ENCODE measurements at regions not wholly inside any gene's neighbourhood (a gene's known extent, or its start where the extent isn't known, plus 50 kb on each side); places are given as distances from the start of the nearest gene placed in this dataset.

DNA sequence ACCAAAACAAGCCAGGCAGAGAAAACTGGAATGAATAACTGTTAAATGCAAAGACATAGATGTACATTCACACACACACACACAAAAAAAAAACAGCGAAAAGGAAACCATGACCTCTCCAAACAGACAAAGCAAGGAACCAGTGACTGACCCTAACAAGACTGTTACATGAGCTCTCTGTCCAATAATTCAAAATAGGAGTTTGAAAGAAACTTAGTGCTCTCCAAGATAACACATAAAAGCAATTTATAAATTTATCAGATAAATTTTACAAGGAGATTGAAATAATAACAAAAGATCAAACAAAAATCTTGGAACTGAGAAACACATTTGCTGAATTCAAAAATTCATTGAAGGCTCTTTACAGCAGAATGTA is 423.5 kb upstream of the RGMB start:
- TF ChIP-seq, protein P1, sequence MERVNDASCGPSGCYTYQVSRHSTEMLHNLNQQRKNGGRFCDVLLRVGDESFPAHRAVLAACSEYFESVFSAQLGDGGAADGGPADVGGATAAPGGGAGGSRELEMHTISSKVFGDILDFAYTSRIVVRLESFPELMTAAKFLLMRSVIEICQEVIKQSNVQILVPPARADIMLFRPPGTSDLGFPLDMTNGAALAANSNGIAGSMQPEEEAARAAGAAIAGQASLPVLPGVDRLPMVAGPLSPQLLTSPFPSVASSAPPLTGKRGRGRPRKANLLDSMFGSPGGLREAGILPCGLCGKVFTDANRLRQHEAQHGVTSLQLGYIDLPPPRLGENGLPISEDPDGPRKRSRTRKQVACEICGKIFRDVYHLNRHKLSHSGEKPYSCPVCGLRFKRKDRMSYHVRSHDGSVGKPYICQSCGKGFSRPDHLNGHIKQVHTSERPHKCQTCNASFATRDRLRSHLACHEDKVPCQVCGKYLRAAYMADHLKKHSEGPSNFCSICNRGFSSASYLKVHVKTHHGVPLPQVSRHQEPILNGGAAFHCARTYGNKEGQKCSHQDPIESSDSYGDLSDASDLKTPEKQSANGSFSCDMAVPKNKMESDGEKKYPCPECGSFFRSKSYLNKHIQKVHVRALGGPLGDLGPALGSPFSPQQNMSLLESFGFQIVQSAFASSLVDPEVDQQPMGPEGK (CRISPR knock-in tag; IDR thresholded peaks at IDR 0.05; ENCODE audit: borderline replicate concordance): no peak
- TF ChIP-seq PPARA (CRISPR knock-in tag; IDR thresholded peaks at IDR 0.05; ENCODE audit: borderline replicate concordance) (no peak), ZNF70 (CRISPR knock-in tag; IDR thresholded peaks at IDR 0.05) (no peak), ISL1 (CRISPR knock-in tag; IDR thresholded peaks at IDR 0.05) (no peak)
- TF ChIP-seq, protein P2, sequence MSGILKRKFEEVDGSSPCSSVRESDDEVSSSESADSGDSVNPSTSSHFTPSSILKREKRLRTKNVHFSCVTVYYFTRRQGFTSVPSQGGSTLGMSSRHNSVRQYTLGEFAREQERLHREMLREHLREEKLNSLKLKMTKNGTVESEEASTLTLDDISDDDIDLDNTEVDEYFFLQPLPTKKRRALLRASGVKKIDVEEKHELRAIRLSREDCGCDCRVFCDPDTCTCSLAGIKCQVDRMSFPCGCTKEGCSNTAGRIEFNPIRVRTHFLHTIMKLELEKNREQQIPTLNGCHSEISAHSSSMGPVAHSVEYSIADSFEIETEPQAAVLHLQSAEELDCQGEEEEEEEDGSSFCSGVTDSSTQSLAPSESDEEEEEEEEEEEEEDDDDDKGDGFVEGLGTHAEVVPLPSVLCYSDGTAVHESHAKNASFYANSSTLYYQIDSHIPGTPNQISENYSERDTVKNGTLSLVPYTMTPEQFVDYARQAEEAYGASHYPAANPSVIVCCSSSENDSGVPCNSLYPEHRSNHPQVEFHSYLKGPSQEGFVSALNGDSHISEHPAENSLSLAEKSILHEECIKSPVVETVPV (CRISPR knock-in tag; IDR thresholded peaks at IDR 0.05): no peak
- TF ChIP-seq, protein P3, sequence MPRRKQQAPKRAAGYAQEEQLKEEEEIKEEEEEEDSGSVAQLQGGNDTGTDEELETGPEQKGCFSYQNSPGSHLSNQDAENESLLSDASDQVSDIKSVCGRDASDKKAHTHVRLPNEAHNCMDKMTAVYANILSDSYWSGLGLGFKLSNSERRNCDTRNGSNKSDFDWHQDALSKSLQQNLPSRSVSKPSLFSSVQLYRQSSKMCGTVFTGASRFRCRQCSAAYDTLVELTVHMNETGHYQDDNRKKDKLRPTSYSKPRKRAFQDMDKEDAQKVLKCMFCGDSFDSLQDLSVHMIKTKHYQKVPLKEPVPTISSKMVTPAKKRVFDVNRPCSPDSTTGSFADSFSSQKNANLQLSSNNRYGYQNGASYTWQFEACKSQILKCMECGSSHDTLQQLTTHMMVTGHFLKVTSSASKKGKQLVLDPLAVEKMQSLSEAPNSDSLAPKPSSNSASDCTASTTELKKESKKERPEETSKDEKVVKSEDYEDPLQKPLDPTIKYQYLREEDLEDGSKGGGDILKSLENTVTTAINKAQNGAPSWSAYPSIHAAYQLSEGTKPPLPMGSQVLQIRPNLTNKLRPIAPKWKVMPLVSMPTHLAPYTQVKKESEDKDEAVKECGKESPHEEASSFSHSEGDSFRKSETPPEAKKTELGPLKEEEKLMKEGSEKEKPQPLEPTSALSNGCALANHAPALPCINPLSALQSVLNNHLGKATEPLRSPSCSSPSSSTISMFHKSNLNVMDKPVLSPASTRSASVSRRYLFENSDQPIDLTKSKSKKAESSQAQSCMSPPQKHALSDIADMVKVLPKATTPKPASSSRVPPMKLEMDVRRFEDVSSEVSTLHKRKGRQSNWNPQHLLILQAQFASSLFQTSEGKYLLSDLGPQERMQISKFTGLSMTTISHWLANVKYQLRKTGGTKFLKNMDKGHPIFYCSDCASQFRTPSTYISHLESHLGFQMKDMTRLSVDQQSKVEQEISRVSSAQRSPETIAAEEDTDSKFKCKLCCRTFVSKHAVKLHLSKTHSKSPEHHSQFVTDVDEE (CRISPR knock-in tag; IDR thresholded peaks at IDR 0.05): no peak
- TF ChIP-seq, protein P4, sequence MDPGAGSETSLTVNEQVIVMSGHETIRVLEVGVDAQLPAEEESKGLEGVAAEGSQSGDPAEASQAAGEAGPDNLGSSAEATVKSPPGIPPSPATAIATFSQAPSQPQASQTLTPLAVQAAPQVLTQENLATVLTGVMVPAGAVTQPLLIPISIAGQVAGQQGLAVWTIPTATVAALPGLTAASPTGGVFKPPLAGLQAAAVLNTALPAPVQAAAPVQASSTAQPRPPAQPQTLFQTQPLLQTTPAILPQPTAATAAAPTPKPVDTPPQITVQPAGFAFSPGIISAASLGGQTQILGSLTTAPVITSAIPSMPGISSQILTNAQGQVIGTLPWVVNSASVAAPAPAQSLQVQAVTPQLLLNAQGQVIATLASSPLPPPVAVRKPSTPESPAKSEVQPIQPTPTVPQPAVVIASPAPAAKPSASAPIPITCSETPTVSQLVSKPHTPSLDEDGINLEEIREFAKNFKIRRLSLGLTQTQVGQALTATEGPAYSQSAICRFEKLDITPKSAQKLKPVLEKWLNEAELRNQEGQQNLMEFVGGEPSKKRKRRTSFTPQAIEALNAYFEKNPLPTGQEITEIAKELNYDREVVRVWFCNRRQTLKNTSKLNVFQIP (CRISPR knock-in tag; IDR thresholded peaks at IDR 0.05; ENCODE audit: borderline replicate concordance, low read depth): no peak
